Body of pancreas (tissue), 4 donors: ENCODE measurements at regions not wholly inside any gene's neighbourhood (a gene's known extent, or its start where the extent isn't known, plus 50 kb on each side); places are given as distances from the start of the nearest gene placed in this dataset.

Source experiments
- ATAC-seq: fragments of 150-250 bp; one replicate; pipeline ENCODE4 v1.9.1; 2016
- DNase-seq, 4 donors: peaks; one replicate each; pipeline ENCODE4 v3.0.0-alpha.2; 2019
- H3K27ac ChIP-seq, 4 donors: fragments of 200-600 bp; sonication (generic); 1 replicate in 3 of 4; 2 replicates in 1 of 4; pipeline versions ENCODE4 v1.5.1 to v1.6.1; 2016 to 2019; ENCODE audit warnings: mild to moderate bottlenecking in 1 of 4, mixed read lengths in 1 of 4, moderate library complexity in 1 of 4
- H3K27me3 ChIP-seq, 2 donors: fragments of 200-600 bp; sonication (generic); one replicate each; pipeline ENCODE4 v1.6.0; 2016; ENCODE audit warnings: mild to moderate bottlenecking in 1 of 2
- H3K36me3 ChIP-seq, 2 donors: fragments of 200-600 bp; sonication (generic); replicated peaks in 1 of 2; 2 replicates each; pipeline ENCODE4 v1.5.1; 2016; ENCODE audit warnings: low read depth in 2 of 2; ENCODE audit not compliant: insufficient read depth in 1 of 2
- H3K4me1 ChIP-seq: fragments of 200-600 bp; sonication (generic); one replicate; pipeline ENCODE4 v1.6.0; 2016
- H3K4me3 ChIP-seq, 2 donors: fragments of 200-600 bp; sonication (generic); 1 replicate in 1 of 2; 2 replicates in 1 of 2; pipeline ENCODE4 v1.5.1; 2016 to 2019
- H3K9me3 ChIP-seq, 3 donors: fragments of 200-600 bp; sonication (generic); 1 replicate in 2 of 3; 2 replicates in 1 of 3; pipeline ENCODE4 v1.5.1; 2016
- CTCF ChIP-seq, 7 experiments: fragments of 450-650 bp in 4 of 7; fragments of 200-600 bp in 3 of 7; sonication (generic) in 3 of 7; IDR thresholded peaks; one replicate each; pipeline ENCODE4 v1.5.1; 2016 to 2019; ENCODE audit warnings: antibody characterized with exemption in 7 of 7
- POLR2A ChIP-seq, 3 donors: fragments of 450-650 bp; IDR thresholded peaks; one replicate each; pipeline ENCODE4 v1.6.1; 2016; ENCODE audit warnings: antibody characterized with exemption in 3 of 3, mild to moderate bottlenecking in 2 of 3
- WGBS, 2 donors: methylation state at CpG; one replicate each; pipeline ENCODE4 v1.1.5; 2017; 5-methylcytosine and 5-hydroxymethylcytosine counted together
- intact Hi-C: fragments of 100-400 bp; cut with DNase I; formaldehyde crosslinking; loops from one replicate; pipeline ENCODE4 v1.15.1; 2023

DNA sequence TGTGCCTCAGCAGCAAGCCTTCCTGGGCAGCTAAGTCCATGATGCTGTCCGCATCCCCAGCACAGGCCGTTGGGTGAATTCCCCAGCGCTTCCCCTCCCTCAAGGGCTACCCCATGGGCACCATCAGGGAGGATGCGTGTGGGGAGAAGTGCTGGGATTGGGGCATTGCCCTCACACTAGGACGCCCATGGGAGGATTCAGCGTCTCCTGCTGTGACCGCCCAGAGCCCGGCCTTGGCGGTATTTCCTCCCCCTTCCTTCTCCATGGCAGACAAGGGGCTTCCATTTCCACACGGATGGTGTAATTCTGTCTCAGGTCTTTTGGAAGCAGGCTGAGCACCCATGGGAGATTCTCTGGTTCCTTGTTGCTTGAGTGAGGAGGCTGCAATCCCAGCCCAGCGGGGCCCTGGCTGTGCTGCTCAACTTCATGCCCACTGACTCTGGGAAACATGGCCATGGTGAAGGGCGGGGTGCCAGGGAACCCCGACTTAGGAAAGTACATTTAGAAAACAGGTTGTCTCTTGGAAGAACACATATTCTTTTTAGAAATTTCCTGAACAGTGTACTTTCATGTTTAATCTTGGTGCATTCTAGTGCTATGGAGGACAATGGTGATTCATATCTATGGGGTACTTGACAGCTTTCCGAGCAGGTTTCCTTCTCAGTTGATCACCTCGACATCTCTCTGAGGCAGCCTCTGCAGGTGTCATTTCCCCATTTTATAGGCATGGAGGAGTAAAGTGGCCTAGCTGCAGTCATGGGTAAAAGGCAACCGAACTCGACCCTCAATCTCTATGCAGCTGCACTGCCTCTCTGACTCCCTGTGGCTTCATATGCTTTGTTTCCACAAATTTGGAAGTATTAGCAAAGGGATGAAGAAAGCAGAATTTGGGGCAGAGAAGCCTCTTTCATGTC, 178.2 kb upstream of the CST7 start:
- intact Hi-C loops = no loop called here
- H3K27me3 ChIP-seq = no peaks in the 10 kb centered on the region
- 88 to 90% methylated on average over 17 of the region's 17 CpGs for WGBS, 2 donors
- H3K9me3 ChIP-seq = no peaks in the 10 kb centered on the region
- DNase-seq = peak in 1 of 4 donors; percentile 2
- H3K36me3 ChIP-seq = no peaks in the 10 kb centered on the region
- no peak overlapping the region for H3K4me3 ChIP-seq
- H3K27ac ChIP-seq = no peak overlapping the region
- no peaks in the 10 kb centered on the region for H3K4me1 ChIP-seq
- TF ChIP-seq CTCF (IDR thresholded peaks at IDR 0.05) (no peak), POLR2A (IDR thresholded peaks at IDR 0.05) (no peak)
- ATAC-seq = no peak

GRCh38 chr20:24771542-24772061, 177.5 kb upstream of the CST7 start:
- no peaks in the 10 kb centered on the region for H3K9me3 ChIP-seq
- no peak for ATAC-seq
- intact Hi-C loops = no loop called here
- TF ChIP-seq CTCF (IDR thresholded peaks at IDR 0.05) (no peak), POLR2A (IDR thresholded peaks at IDR 0.05) (no peak)
- H3K4me1 ChIP-seq = no peaks in the 10 kb centered on the region
- no peaks in the 10 kb centered on the region for H3K36me3 ChIP-seq
- 71 to 75% methylated on average over 9 of the region's 9 CpGs for WGBS, 2 donors
- peak in 1 of 4 donors; percentile 4 for DNase-seq
- H3K4me3 ChIP-seq = no peak overlapping the region
- no peak overlapping the region for H3K27ac ChIP-seq
- H3K27me3 ChIP-seq = no peaks in the 10 kb centered on the region

GRCh38 chr20:24772667-24773066, 176.4 kb upstream of the CST7 start:
- Histone ChIP-seq H3K27ac (no peak overlapping the region), H3K36me3 (no peaks in the 10 kb centered on the region), H3K9me3 (no peaks in the 10 kb centered on the region), H3K27me3 (no peaks in the 10 kb centered on the region), H3K4me1 (no peaks in the 10 kb centered on the region), H3K4me3 (no peak overlapping the region)
- TF ChIP-seq POLR2A (IDR thresholded peaks at IDR 0.05) (no peak), CTCF (IDR thresholded peaks at IDR 0.05) (no peak)
- ATAC-seq (no peak), DNase-seq (peak in 1 of 4 donors; percentile 0)
- 69 to 75% methylated on average over 10 of the region's 10 CpGs for WGBS, 2 donors
- intact Hi-C loops = no loop called here

DNA sequence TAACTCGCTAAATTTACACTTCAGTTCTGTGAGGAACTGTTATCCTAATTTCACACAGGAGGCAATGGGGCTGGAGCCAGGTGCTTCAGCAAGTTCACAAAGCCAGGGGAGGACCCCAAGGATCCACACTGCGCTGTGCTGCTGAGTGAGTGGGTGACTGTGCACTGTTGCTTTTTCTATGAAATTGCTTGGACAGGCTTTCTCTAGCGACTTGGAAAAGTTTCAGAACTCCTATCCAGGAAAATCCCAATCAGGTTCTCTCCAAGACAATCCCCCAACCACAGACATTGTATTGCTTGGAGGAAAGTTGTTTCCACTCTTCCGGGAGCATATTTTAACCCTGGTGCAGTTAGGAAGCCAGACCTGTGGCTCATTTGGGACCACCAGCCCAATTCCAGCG, 175.9 kb upstream of the CST7 start:
- Histone ChIP-seq H3K9me3 (no peaks in the 10 kb centered on the region), H3K4me1 (no peaks in the 10 kb centered on the region), H3K4me3 (no peak overlapping the region), H3K27ac (no peak overlapping the region), H3K36me3 (no peaks in the 10 kb centered on the region), H3K27me3 (no peaks in the 10 kb centered on the region)
- WGBS, 2 donors = 75 to 78% methylated on average over 5 of the region's 5 CpGs
- TF ChIP-seq POLR2A (IDR thresholded peaks at IDR 0.05) = no peak
- no peak for TF ChIP-seq CTCF (IDR thresholded peaks at IDR 0.05)
- ATAC-seq (no peak), DNase-seq (peak in 1 of 4 donors; percentile 1)
- intact Hi-C loops = no loop called here
